ENCODE measurements at regions not wholly inside any gene's neighbourhood (a gene's known extent, or its start where the extent isn't known, plus 50 kb on each side); places are given as distances from the start of the nearest gene placed in this dataset.
"Not testable (repeated sequence)": the region's sequence is repeated elsewhere in the genome, so short reads cannot be mapped to it uniquely, and the experiment has no call there.

- H3K36me3 Mint-ChIP-seq (ENCODE audit: insufficient read depth, unreplicated experiment) = no peaks in the 10 kb centered on the region
- H3K27me3 Mint-ChIP-seq (ENCODE audit: unreplicated experiment) = no peaks in the 10 kb centered on the region
- intact Hi-C loops (cut with micrococcal nuclease; ENCODE audit: unreplicated experiment) = no loop called here
- BruUV-seq (replicated peaks) = no TSS peak
- TF ChIP-seq CTCF (IDR thresholded peaks at IDR 0.05; ENCODE audit: unreplicated experiment) = no peak
- H3K4me3 Mint-ChIP-seq (ENCODE audit: low read depth, unreplicated experiment) = no peak overlapping the region
- CTCF ChIA-PET = interaction anchor here (1.3 kb wide), 1 partner anchor 33 kb away, joined by 3 read pairs; no protein-coding TSS in a partner anchor
- H3K27ac Mint-ChIP-seq (ENCODE audit: unreplicated experiment) = no peak overlapping the region
- H3K4me1 Mint-ChIP-seq (ENCODE audit: low read depth, unreplicated experiment) = no peaks in the 10 kb centered on the region
- DNase-seq = no peak
- H3K9me3 Mint-ChIP-seq (ENCODE audit: low read depth, unreplicated experiment) = no peaks in the 10 kb centered on the region
Measured at GRCh38 chr12:59396519-59396918, 199.3 kb upstream of the SLC16A7 start.

GRCh38 chr12:59395310-59395709, 200.5 kb upstream of the SLC16A7 start:
- H3K4me1 Mint-ChIP-seq (ENCODE audit: low read depth, unreplicated experiment); H3K4me3 Mint-ChIP-seq (ENCODE audit: low read depth, unreplicated experiment); H3K36me3 Mint-ChIP-seq (ENCODE audit: insufficient read depth, unreplicated experiment); BruUV-seq (replicated peaks); H3K27ac Mint-ChIP-seq (ENCODE audit: unreplicated experiment); H3K27me3 Mint-ChIP-seq (ENCODE audit: unreplicated experiment); H3K9me3 Mint-ChIP-seq (ENCODE audit: low read depth, unreplicated experiment); DNase-seq; intact Hi-C loops (cut with micrococcal nuclease; ENCODE audit: unreplicated experiment): not testable (repeated sequence)
- CTCF ChIA-PET = interaction anchor here (0.6 to 1.2 kb wide), 2 partner anchors 23 to 97 kb away, joined by 3 read pairs; no protein-coding TSS in a partner anchor

- Mint-ChIP-seq H3K27me3 (ENCODE audit: unreplicated experiment) (no peaks in the 10 kb centered on the region), H3K9me3 (ENCODE audit: low read depth, unreplicated experiment) (peaks cover 2% of the 10 kb centered on the region), H3K36me3 (ENCODE audit: insufficient read depth, unreplicated experiment) (no peaks in the 10 kb centered on the region), H3K4me3 (ENCODE audit: low read depth, unreplicated experiment) (no peak overlapping the region), H3K4me1 (ENCODE audit: low read depth, unreplicated experiment) (no peaks in the 10 kb centered on the region), H3K27ac (ENCODE audit: unreplicated experiment) (no peak overlapping the region)
- no TSS peak for BruUV-seq (replicated peaks)
- intact Hi-C loops (cut with micrococcal nuclease; ENCODE audit: unreplicated experiment) = no loop called here
- no peak for DNase-seq
- no peak for TF ChIP-seq CTCF (IDR thresholded peaks at IDR 0.05; ENCODE audit: unreplicated experiment)
- CTCF ChIA-PET = no interaction called here
Measured at GRCh38 chr12:59393506-59393905, 202.3 kb upstream of the SLC16A7 start.

- intact Hi-C loops (cut with micrococcal nuclease; ENCODE audit: unreplicated experiment) = no loop called here
- Mint-ChIP-seq H3K4me1 (ENCODE audit: low read depth, unreplicated experiment) (no peaks in the 10 kb centered on the region), H3K27ac (ENCODE audit: unreplicated experiment) (no peak overlapping the region), H3K27me3 (ENCODE audit: unreplicated experiment) (no peaks in the 10 kb centered on the region), H3K9me3 (ENCODE audit: low read depth, unreplicated experiment) (peaks cover 2% of the 10 kb centered on the region), H3K4me3 (ENCODE audit: low read depth, unreplicated experiment) (no peak overlapping the region), H3K36me3 (ENCODE audit: insufficient read depth, unreplicated experiment) (no peaks in the 10 kb centered on the region)
- CTCF ChIA-PET = no interaction called here
- DNase-seq = no peak
- BruUV-seq (replicated peaks) = no TSS peak
- TF ChIP-seq CTCF (IDR thresholded peaks at IDR 0.05; ENCODE audit: unreplicated experiment) = no peak
Measured at GRCh38 chr12:59389968-59390576, 205.8 kb upstream of the SLC16A7 start.

GRCh38 chr12:59388694-59389093, 207.1 kb upstream of the SLC16A7 start:
- BruUV-seq (replicated peaks) = no TSS peak
- intact Hi-C loops (cut with micrococcal nuclease; ENCODE audit: unreplicated experiment) = no loop called here
- CTCF ChIA-PET = interaction anchor here (0.7 kb wide), 1 partner anchor 870 kb away, joined by 3 read pairs; no protein-coding TSS in a partner anchor
- H3K27ac Mint-ChIP-seq (ENCODE audit: unreplicated experiment) = no peak overlapping the region
- no peak for TF ChIP-seq CTCF (IDR thresholded peaks at IDR 0.05; ENCODE audit: unreplicated experiment)
- H3K9me3 Mint-ChIP-seq (ENCODE audit: low read depth, unreplicated experiment) = peaks cover 2% of the 10 kb centered on the region
- peaks cover 2% of the 10 kb centered on the region for H3K4me1 Mint-ChIP-seq (ENCODE audit: low read depth, unreplicated experiment)
- no peaks in the 10 kb centered on the region for H3K36me3 Mint-ChIP-seq (ENCODE audit: insufficient read depth, unreplicated experiment)
- DNase-seq = no peak
- H3K27me3 Mint-ChIP-seq (ENCODE audit: unreplicated experiment) = no peaks in the 10 kb centered on the region
- H3K4me3 Mint-ChIP-seq (ENCODE audit: low read depth, unreplicated experiment) = no peak overlapping the region

All from Calu3 (cell line).